Fibroblast of pulmonary artery (primary cell): ENCODE measurements at regions not wholly inside any gene's neighbourhood (a gene's known extent, or its start where the extent isn't known, plus 50 kb on each side); places are given as distances from the start of the nearest gene placed in this dataset.
A peak's percentile ranks its signal among the peaks of the same experiment; 100 is the strongest.
"Not testable (repeated sequence)": the region's sequence is repeated elsewhere in the genome, so short reads cannot be mapped to it uniquely, and the experiment has no call there.

ENCODE experiments used
- DNase-seq: peaks from one replicate; pipeline ENCODE4 v3.0.0-alpha.2; 2010; ENCODE audit warnings: low read depth
- H3K4me3 ChIP-seq: replicated peaks from 2 replicates; pipeline ENCODE4 v1.5.1; 2011; ENCODE audit warnings: low read depth, mild to moderate bottlenecking, control low read depth, low read length, moderate library complexity
- TF ChIP-seq, protein P1 (sequence below): IDR thresholded peaks from 2 replicates; pipeline ENCODE4 v1.5.1; 2011; ENCODE audit warnings: mild to moderate bottlenecking, control low read depth, low read length, inconsistent platforms; ENCODE audit errors: missing control alignments

DNA sequence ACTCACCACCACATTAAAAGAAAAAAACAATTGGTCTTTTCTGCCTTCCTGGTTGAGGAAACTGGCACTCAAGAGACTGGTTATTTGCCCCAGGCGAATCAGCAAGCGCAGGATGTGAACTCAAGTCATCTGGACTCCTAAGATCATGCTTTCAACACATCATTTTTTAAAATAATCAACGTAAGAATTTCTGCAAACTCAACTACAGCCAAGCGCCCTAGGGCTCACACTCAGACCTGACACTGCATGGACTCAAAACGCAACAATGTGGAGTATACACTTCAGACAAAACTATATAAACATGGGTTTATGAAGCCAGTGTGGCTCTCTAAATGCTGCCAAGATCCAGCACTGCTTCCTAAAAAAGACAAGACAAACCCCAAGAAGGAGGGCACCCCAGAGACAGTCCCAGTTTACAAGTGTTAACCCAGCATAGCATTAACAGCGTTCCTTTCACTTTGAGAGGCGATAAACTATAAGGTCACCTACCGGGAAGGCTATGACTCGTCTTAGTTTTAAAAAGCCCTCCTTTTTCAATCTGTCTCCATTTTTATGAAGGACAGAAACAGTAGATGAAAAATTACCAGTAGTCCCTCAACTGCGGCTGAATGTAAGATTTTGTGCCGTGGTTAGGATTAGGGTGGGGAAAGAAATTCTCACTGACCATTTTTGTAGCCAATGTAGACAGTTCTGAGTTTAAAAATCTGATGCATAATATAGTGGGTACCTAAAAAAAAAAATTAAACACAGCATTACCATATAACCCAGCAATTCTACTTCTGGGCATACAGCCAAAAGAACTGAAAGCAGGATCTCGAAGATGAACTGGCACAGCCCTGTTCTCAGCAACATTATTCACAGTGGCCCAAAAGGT lies 54.8 kb downstream of the SIPA1L2 start:
- DNase-seq, result peak; percentile 49
- TF ChIP-seq, protein P1, sequence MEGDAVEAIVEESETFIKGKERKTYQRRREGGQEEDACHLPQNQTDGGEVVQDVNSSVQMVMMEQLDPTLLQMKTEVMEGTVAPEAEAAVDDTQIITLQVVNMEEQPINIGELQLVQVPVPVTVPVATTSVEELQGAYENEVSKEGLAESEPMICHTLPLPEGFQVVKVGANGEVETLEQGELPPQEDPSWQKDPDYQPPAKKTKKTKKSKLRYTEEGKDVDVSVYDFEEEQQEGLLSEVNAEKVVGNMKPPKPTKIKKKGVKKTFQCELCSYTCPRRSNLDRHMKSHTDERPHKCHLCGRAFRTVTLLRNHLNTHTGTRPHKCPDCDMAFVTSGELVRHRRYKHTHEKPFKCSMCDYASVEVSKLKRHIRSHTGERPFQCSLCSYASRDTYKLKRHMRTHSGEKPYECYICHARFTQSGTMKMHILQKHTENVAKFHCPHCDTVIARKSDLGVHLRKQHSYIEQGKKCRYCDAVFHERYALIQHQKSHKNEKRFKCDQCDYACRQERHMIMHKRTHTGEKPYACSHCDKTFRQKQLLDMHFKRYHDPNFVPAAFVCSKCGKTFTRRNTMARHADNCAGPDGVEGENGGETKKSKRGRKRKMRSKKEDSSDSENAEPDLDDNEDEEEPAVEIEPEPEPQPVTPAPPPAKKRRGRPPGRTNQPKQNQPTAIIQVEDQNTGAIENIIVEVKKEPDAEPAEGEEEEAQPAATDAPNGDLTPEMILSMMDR, result no peak
- H3K4me3 ChIP-seq, result no peak overlapping the region

DNA sequence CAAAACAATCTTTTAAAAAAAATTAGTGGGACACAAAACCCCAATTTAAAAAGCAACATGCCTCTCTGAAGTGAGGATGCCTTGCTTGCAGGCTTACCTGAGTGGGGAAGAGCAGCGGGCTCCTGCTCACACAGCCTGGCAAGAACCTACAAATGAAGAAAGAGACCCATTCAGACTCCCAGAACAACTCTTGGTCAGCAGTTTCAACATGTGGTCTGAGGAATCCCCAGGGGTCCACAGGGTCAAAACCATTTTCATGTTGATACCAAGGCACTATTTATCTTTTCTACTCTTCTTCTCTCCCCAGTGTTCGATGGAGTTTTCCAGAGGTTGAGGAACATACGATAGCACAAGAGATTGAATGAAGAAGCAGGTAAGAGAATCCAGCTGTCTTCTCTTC lies 55.9 kb downstream of the SIPA1L2 start:
- DNase-seq, result no peak
- H3K4me3 ChIP-seq, result no peak overlapping the region
- TF ChIP-seq, protein P1, result no peak

DNA sequence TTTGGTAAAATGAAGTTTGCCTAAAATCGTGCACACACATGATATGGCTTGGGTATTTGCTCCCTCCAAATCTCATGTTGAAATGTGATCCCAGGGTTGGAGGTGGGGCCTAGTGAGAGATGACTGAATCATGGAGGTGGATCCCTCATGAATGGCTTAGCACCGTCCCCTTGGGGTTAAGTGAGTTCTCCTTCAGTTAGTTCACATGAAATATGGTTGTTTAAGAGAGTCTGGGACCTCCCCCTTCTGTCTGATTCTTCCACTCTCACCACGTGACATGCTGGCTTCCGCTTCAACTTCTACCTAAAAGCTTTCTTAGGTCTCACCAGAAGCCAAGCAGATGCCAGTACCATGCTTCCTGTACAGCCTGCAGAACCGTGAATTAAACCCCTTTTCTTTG lies 58.4 kb downstream of the SIPA1L2 start:
- H3K4me3 ChIP-seq, result no peak overlapping the region
- TF ChIP-seq, protein P1, result no peak
- DNase-seq, result no peak

DNA sequence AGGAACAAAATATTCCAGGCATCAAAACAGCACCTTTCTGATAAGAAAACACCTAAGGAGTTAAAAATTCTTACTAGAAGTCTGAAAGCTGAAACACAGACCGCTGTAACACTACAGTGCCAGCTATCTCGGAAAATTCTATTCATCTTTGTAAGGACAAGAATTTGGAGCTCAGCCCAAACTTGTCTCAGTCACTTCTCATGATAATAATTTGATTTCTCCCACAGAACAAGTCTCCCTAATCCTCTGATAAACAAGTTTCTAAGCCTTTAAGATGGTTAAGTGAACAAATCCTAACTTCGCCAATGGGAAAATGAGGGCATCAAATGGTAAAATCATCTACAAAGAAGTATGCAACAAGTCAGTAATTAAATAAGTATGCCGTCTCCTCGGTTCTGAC lies 59.9 kb downstream of the SIPA1L2 start:
- TF ChIP-seq, protein P1, result no peak
- DNase-seq, result peak; percentile 49
- no peak overlapping the region for H3K4me3 ChIP-seq

DNA sequence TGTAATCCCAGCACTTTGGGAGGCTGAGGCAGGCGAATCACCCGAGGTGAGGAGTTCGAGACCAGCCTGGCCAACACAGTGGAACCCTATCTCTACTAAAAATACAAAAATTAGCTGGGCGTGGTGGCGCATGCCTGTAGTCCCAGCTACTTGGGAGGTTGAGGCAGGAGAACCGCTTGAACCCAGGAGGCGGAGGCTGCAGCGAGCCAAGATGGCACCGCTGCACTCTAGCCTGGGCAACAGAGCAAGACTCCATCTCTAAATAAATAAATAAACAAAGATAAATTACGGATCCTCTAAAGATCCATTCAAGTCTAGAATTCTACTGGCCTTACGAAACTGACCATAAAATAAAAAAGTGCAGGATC lies 60.4 kb downstream of the SIPA1L2 start:
- H3K4me3 ChIP-seq, DNase-seq: not testable (repeated sequence)

DNA sequence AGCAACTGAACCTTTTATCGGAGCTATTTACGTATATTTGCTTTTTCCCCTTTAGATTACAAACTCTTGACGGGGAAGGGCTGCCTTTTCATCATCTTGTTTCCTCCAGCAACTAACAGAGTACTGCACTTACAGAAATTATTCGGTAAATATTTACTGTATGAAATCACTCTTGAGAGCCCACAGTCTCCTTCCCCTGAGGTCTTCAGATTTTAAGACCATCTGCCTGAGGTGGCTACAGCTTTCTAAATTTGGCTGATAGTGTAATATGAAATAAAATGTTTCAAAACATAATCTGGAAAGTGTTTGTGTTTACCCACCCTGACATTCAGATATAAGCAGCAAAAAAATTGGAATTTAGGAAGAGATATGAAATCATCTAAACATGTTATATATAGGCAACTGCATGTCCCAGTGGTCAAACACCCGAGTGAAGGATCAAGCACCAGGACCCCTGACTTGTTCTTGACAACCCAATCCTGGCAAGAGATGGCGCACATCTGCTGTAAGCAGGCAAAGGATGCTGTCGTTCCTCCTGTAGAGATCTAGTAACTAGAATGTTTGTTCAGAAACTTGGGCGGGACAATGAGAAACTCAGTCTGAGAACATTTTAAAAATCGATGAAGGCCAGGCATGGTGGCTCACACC lies 60.9 kb downstream of the SIPA1L2 start:
- DNase-seq, result no peak
- H3K4me3 ChIP-seq, result no peak overlapping the region
- TF ChIP-seq, protein P1, result no peak

DNA sequence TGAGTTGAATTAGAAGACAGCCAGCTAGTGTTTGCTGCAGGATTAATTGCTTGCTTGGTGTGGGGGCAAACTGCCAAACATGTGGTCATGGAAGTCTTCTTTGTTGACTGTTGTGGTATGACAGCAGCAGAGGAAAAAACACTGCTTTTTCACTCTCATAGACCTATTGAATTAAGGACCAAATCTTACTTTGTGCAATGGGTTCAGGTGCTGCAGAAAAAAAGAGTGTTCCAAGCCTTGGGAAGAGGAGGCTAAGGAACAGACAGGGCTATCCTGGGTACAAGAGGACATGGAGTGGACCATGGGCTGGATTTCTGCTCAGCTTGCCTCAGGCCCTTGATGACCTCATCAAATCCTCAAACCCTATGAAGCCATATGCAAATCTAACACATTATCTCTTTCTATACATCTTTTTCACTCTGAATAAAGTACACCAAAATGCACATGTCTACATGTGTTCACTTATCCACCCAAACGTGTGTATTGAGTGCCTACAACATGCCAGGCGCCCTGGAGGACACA lies 61.5 kb downstream of the SIPA1L2 start:
- TF ChIP-seq, protein P1, result no peak
- H3K4me3 ChIP-seq, result no peak overlapping the region
- DNase-seq, result no peak
